Activated naive CD8-positive, alpha-beta T cell (primary cell): ENCODE measurements at regions not wholly inside any gene's neighbourhood (a gene's known extent, or its start where the extent isn't known, plus 50 kb on each side); places are given as distances from the start of the nearest gene placed in this dataset.

Source experiments
- H3K27ac Mint-ChIP-seq: one replicate; pipeline ENCODE4 v1.8.0; 2021; ENCODE audit warnings: mixed read lengths
- H3K27me3 Mint-ChIP-seq: one replicate; pipeline ENCODE4 v1.8.0; 2021; ENCODE audit warnings: mixed read lengths
- H3K36me3 Mint-ChIP-seq: one replicate; pipeline ENCODE4 v1.8.0; 2021; ENCODE audit warnings: mixed read lengths
- H3K4me1 Mint-ChIP-seq: one replicate; pipeline ENCODE4 v1.8.0; 2021; ENCODE audit warnings: low read depth, mixed read lengths
- H3K4me3 Mint-ChIP-seq: one replicate; pipeline ENCODE4 v1.8.0; 2021; ENCODE audit warnings: mild to moderate bottlenecking, mixed read lengths
- H3K9me3 Mint-ChIP-seq: one replicate; pipeline ENCODE4 v1.8.0; 2021; ENCODE audit warnings: low read depth, mixed read lengths

DNA sequence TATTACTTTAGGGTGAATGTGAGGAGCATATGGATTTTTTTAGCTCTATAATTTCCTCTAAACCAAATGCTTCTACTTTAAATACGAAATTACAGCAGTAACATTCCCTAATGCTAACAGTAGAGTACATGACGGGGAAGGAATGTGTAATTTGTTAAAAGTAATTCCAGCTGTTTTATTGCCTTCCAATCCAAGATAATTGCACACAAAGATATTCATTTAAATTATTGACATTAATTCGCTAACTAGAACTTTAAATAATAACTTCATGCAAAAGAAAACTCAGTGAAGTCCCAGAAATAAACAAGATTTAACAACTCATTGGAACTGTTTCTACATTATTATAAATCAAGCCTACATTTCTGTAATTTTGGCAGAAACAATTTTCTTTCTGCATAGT is 261.4 kb upstream of the CFAP20DC start:
- Mint-ChIP-seq H3K4me1 (peaks cover 6% of the 10 kb centered on the region), H3K27me3 (no peaks in the 10 kb centered on the region), H3K4me3 (no peak overlapping the region), H3K36me3 (no peaks in the 10 kb centered on the region), H3K9me3 (no peaks in the 10 kb centered on the region), H3K27ac (no peak overlapping the region)

DNA sequence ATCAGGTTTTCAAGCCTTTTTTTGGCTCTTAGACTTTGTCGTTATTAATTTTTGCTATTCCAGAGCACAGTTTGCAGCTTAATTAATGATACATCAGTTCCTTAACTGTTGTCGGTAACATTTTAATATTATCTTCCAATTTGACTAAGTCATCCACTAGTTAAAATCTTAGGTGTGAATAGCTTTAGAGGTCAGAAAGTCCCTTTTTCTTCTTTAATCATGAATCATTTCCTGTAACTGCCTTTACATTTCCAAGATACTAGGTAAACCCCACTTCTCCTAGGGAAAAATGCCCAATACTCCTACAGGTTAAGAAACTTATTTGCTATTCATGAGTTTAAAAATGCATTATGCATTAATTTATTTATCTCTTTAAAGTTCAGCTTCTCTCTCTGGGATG is 260.9 kb upstream of the CFAP20DC start:
- Mint-ChIP-seq H3K4me1 (peaks cover 6% of the 10 kb centered on the region), H3K36me3 (no peaks in the 10 kb centered on the region), H3K4me3 (no peak overlapping the region), H3K27me3 (no peaks in the 10 kb centered on the region), H3K27ac (no peak overlapping the region), H3K9me3 (no peaks in the 10 kb centered on the region)

DNA sequence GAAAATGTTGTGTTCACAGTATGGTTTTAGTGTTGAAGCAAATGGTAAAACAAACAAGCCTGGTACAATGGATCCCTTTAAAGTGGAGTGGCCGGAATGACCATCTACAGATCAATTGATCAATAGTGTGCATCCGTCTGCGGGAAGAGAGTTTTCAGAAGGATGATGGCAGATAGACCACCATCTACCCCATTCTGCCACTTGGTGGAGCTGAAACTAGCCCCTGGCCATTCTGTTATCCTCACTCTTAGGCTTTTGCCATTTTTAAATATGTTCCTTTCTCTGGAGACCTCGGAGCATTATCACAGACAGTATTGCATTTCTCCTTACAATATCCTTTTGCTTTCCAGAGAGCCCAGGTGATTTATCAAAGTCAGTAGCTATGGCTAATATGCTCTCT is 258.9 kb upstream of the CFAP20DC start:
- Mint-ChIP-seq H3K4me1 (peaks cover 6% of the 10 kb centered on the region), H3K4me3 (no peak overlapping the region), H3K36me3 (no peaks in the 10 kb centered on the region), H3K27ac (no peak overlapping the region), H3K9me3 (no peaks in the 10 kb centered on the region), H3K27me3 (no peaks in the 10 kb centered on the region)

DNA sequence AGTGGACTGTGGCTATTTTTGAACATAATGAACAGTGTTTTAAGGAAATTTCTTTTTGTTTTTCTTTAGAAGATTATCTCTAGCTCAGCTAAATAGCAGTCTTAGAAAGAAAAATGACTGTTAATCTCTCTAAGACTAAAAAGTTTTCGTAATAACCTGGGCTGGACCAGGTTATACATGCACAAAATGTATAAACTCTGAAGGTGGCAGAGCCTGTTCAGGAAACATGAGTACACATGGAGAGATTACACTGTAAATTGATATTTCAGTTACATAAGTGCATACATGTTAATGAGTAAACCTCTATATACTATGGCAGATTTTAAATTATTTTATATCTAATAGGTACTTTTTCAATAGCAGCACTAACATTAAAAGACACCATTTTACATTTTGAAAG is 258.2 kb upstream of the CFAP20DC start:
- Mint-ChIP-seq H3K36me3 (no peaks in the 10 kb centered on the region), H3K4me3 (no peak overlapping the region), H3K27me3 (no peaks in the 10 kb centered on the region), H3K9me3 (no peaks in the 10 kb centered on the region), H3K27ac (no peak overlapping the region), H3K4me1 (peaks cover 6% of the 10 kb centered on the region)

DNA sequence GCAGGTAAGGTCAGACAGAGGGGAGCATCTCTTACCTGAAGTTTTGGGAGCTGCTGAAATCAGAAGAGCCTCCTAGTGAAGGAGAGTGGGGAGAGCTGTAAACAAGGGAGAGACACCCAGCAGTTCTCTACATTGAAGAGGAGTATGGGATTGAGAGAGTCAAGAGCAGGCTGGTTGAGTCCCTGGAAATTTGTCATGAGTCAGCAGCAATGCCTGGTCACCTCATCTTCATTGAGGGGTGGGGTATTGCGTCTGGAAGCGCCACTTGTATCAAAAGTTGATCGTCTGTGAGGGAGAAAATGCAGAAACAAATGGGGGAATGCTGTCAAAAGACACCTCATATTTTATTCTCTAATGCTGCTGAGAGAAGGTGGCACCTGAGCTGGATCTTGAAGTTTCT is 256.6 kb upstream of the CFAP20DC start:
- Mint-ChIP-seq H3K27me3 (no peaks in the 10 kb centered on the region), H3K4me1 (peaks cover 6% of the 10 kb centered on the region), H3K9me3 (no peaks in the 10 kb centered on the region), H3K36me3 (no peaks in the 10 kb centered on the region), H3K27ac (no peak overlapping the region), H3K4me3 (no peak overlapping the region)

DNA sequence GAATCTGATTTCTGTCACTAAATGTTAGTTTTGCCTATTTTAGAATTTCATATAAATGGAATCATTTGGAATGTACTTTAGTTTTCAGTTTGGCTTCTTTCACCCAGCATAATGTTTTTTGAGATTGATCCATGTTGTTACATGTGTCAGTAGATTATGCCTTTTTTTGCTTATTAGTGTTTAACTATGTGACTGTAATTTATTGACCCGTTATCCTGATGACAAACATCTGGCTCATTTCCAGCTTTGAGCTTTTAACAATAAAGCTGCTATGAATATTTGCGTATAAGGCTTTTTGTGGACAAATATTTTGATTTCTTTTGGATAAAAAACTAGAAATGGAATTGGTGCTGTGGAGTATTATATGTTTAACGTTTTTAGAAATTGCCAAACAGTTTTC is 254.5 kb upstream of the CFAP20DC start:
- peaks cover 11% of the 10 kb centered on the region for H3K9me3 Mint-ChIP-seq
- no peaks in the 10 kb centered on the region for H3K4me1 Mint-ChIP-seq
- no peaks in the 10 kb centered on the region for H3K27me3 Mint-ChIP-seq
- peaks cover 6% of the 10 kb centered on the region for H3K36me3 Mint-ChIP-seq
- H3K27ac Mint-ChIP-seq, result no peak overlapping the region
- H3K4me3 Mint-ChIP-seq, result no peak overlapping the region

DNA sequence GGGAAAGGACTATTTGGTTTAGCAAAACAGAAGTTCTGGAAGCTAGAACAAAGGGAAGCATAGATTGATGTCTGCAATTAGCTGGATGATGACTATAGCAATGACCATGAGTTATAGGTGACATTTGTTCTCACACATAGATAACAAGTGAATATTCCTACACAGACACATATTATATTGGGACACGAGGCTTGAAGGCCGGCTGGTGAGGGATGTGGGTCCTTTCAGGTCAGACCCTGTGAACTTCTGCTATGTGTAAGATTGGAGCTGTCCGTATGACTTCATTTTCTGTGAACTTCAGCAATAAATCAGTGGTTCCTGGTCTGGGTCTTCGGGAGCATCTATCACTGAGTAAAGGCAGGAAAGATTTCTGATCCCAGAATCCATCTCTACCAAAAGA is 253.6 kb upstream of the CFAP20DC start:
- Mint-ChIP-seq H3K4me3 (no peak overlapping the region), H3K9me3 (peaks cover 11% of the 10 kb centered on the region), H3K36me3 (peaks cover 6% of the 10 kb centered on the region), H3K27me3 (no peaks in the 10 kb centered on the region), H3K27ac (no peak overlapping the region), H3K4me1 (no peaks in the 10 kb centered on the region)

DNA sequence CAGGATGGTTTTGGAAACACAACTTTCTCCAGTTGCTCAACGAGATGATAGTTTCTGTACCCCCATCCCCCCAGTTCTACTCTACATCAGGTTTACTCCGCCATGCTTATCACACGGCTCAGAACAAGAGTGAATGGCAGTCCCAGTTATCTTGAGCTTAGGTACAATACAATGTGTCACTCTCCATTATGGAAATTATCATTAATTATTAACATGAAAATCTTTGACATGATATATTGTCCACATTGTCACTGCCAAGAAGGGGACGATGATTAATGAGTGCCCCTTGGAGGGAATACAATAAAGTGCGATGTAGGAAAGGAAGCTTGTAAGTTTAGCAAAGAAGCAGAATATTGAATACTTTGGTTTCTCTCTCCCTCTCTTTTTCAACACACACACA is 252.6 kb upstream of the CFAP20DC start:
- no peaks in the 10 kb centered on the region for H3K4me1 Mint-ChIP-seq
- H3K27ac Mint-ChIP-seq, result no peak overlapping the region
- H3K9me3 Mint-ChIP-seq, result peaks cover 11% of the 10 kb centered on the region
- no peak overlapping the region for H3K4me3 Mint-ChIP-seq
- no peaks in the 10 kb centered on the region for H3K27me3 Mint-ChIP-seq
- peaks cover 6% of the 10 kb centered on the region for H3K36me3 Mint-ChIP-seq

DNA sequence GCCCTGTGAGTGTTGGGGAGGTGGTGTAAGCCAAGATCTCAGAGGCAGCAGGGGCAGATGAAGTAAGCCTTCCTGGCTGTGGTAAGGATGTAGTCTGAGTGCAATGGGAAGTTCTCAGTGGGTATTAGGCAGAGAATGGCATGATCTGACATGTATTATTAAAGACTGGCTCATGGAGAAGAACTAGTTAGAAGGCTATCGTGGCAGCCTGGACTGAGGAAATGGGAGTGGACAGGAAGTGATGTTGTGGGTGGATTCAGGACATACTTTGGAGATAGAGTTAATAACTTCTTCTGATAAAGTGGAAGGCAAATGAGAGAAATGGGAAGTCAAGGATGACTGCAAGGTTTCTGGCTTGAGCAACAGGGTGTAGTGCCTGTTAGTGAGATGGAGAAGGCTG is 250.9 kb upstream of the CFAP20DC start:
- Mint-ChIP-seq H3K4me3 (no peak overlapping the region), H3K27me3 (no peaks in the 10 kb centered on the region), H3K27ac (no peak overlapping the region), H3K4me1 (no peaks in the 10 kb centered on the region), H3K9me3 (peaks cover 14% of the 10 kb centered on the region), H3K36me3 (peaks cover 9% of the 10 kb centered on the region)

DNA sequence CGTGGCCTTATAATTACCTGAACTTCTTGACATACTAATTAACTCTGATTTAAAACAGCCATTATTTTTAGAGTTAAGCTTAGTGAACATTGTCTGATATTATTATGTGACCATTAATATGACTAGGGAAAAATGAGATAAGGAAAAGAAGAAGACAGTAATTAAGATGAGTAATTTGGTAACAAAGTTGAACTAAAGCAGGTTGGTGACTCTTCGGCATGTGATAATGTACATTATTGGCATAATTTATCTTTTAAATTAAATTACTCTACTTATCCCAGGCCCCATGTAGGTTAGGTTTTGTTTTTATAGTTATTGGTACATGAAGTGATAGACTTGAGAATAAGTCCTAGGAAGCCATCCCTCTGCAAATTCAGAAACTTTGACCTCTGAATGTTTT is 249.7 kb upstream of the CFAP20DC start:
- Mint-ChIP-seq H3K36me3 (peaks cover 12% of the 10 kb centered on the region), H3K4me3 (no peak overlapping the region), H3K27me3 (no peaks in the 10 kb centered on the region), H3K9me3 (peaks cover 14% of the 10 kb centered on the region), H3K27ac (no peak overlapping the region), H3K4me1 (no peaks in the 10 kb centered on the region)

DNA sequence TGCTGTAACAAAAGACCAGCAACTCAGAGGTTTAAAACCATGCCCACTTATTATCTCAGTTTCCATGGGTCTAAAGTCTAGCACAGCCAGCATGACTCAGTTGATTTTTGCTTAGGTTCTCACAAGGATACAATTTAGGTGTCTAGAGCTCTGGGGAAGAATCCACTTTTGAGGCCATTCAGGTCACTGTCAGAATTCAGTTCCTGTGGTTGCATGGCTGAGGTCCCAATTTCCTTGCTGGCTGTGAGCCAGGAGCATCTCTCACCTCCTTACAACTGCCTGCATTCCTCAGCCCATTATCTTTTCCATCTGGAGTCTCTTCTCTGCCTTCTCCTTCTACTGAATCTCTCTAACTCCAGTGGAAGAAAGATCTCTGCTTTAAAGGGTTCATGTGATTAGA is 240.5 kb upstream of the CFAP20DC start:
- Mint-ChIP-seq H3K4me3 (no peak overlapping the region), H3K27ac (no peak overlapping the region), H3K27me3 (no peaks in the 10 kb centered on the region), H3K36me3 (peaks cover 8% of the 10 kb centered on the region), H3K9me3 (peaks cover 14% of the 10 kb centered on the region), H3K4me1 (peaks cover 9% of the 10 kb centered on the region)

DNA sequence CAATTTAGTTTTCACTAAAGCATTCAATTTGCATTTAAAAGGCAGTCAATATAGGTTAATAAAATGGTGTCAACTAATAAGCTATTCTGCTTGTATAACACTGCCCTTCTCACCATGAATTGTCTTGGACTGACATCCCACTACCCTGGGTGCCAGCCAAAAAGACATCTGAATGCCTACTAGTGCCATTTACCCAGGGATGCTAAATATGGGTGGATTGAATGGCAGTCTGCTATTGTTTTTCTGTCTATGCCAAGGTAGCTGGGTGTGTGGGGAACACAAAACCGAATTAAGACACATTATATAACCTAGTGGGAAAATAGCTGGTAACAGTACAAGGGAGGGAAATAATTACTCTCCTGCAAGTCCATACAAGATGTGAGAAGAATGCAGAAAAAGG is 240.0 kb upstream of the CFAP20DC start:
- Mint-ChIP-seq H3K27me3 (no peaks in the 10 kb centered on the region), H3K36me3 (peaks cover 5% of the 10 kb centered on the region), H3K4me1 (peaks cover 9% of the 10 kb centered on the region), H3K4me3 (no peak overlapping the region), H3K9me3 (peaks cover 14% of the 10 kb centered on the region), H3K27ac (no peak overlapping the region)

DNA sequence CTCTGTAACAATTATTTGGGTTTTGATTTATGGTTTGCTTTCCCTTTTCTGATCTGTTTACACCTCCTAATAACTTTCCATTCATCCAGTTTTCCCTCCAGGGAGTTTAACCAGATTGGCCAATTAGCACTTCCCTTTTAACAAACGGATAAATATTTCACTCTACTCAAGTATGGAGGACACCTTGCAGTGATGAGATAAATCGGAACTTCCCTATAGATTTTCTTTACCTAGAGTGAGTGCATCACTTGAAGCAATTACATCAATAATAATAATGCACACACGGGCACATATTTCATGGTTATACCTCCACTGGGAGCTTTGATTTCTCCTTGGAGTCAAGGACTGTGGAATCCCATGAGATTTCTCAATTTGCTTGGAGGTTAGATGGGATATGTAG is 239.1 kb upstream of the CFAP20DC start:
- H3K27me3 Mint-ChIP-seq, result no peaks in the 10 kb centered on the region
- H3K4me1 Mint-ChIP-seq, result peaks cover 9% of the 10 kb centered on the region
- no peak overlapping the region for H3K27ac Mint-ChIP-seq
- peaks cover 5% of the 10 kb centered on the region for H3K36me3 Mint-ChIP-seq
- H3K4me3 Mint-ChIP-seq, result no peak overlapping the region
- H3K9me3 Mint-ChIP-seq, result peaks cover 10% of the 10 kb centered on the region

DNA sequence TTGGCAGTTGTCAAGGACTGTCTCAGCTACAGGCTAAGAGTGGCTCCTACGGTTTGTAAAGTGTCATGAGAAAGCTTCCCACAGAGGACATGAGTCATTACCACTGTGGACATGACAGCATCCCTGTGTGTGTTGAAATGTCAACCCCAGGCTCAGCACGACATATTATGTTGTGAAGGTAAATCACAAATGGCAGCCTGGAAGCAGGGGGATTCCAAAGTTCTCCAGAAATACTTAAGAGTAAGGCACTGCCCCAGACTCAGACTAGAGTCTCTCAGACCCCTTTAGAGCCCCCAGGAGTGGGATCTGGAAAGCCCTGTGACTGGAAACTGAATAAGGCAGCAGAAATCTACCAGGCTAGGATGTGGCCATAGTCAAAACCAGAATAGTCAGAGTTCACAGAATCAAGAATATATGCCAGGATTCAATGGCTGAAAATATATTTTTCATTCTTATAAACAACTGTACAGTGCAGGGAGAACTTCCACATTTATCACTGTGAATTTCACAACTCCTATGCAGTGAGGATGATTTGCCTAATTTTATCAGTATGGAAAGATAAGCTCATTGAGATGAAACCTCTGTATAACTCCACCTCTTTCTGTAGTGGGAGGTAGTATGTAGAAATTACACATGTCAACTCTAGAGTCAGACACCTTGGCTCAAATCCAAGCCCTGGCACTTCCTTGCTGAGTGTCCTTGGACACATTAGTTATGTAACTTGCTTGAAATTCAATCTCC is 237.1 kb upstream of the CFAP20DC start:
- peaks cover 9% of the 10 kb centered on the region for H3K4me1 Mint-ChIP-seq
- no peak overlapping the region for H3K4me3 Mint-ChIP-seq
- no peaks in the 10 kb centered on the region for H3K9me3 Mint-ChIP-seq
- no peak overlapping the region for H3K27ac Mint-ChIP-seq
- H3K36me3 Mint-ChIP-seq, result no peaks in the 10 kb centered on the region
- H3K27me3 Mint-ChIP-seq, result no peaks in the 10 kb centered on the region

DNA sequence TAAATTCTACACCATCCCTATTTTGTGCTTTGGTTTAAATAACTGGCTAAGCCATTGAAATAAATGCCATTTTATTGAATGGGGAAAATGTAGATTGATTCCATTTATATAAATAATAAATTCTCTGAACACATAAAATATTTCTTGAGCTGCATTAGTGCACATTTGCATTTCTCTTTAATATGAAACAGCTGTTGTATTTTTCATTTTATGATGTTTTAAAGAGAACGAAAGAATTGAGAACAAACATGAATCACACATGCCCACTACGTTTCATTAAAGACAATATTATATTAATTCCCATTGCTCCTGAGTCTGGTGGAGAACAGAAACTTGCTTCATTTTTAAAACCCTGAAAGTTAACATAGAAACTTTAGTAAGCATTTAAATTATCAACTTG is 235.7 kb upstream of the CFAP20DC start:
- peaks cover 3% of the 10 kb centered on the region for H3K36me3 Mint-ChIP-seq
- no peaks in the 10 kb centered on the region for H3K27me3 Mint-ChIP-seq
- H3K4me3 Mint-ChIP-seq, result no peak overlapping the region
- H3K9me3 Mint-ChIP-seq, result no peaks in the 10 kb centered on the region
- no peak overlapping the region for H3K27ac Mint-ChIP-seq
- peaks cover 7% of the 10 kb centered on the region for H3K4me1 Mint-ChIP-seq

DNA sequence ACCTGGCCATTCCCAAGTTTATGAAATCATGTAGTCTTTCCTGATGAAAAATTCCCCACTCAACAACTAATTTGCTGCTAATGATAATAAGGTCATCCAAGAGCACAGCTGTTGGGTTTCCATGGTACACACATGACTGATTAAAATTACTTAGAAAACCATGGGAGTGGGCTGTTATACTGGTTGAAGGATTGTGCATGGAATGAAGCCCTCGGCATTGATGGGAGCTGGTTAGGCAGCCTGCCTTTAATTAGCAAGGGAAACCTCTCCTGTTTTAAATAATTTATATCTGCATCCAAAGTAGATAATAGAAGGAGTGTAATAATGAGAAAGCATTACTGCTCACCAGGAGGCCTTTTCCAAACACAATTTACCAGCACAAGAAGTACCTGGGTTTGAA is 235.1 kb upstream of the CFAP20DC start:
- Mint-ChIP-seq H3K4me3 (no peak overlapping the region), H3K27ac (no peak overlapping the region), H3K27me3 (no peaks in the 10 kb centered on the region), H3K36me3 (peaks cover 3% of the 10 kb centered on the region), H3K9me3 (no peaks in the 10 kb centered on the region), H3K4me1 (peaks cover 3% of the 10 kb centered on the region)
